Activated T-helper 9 cell treated with anti-CD3 and anti-CD28 coated beads, Interleukin-2, amount 50 U/mL, for 16 hours (primary cell): ENCODE measurements at regions not wholly inside any gene's neighbourhood (a gene's known extent, or its start where the extent isn't known, plus 50 kb on each side); places are given as distances from the start of the nearest gene placed in this dataset.

Source experiments
- DNase-seq: peaks from one replicate; pipeline ENCODE4 v3.0.0-alpha.2; 2020; ENCODE audit warnings: low read depth

GRCh38 chr2:196249171-196249570 lies 77.8 kb upstream of the STK17B start:
- no peak for DNase-seq

GRCh38 chr2:196249860-196250259 lies 78.5 kb upstream of the STK17B start:
- no peak for DNase-seq

- DNase-seq = no peak
These were observed 79.8 kb upstream of the STK17B start for GRCh38 chr2:196251132-196251531.

GRCh38 chr2:196252408-196253115 lies 81.2 kb upstream of the STK17B start:
- no peak for DNase-seq

- DNase-seq = no peak
These were observed 81.7 kb upstream of the STK17B start for GRCh38 chr2:196253116-196253480.

GRCh38 chr2:196256585-196256984 lies 85.2 kb upstream of the STK17B start:
- no peak for DNase-seq

GRCh38 chr2:196257086-196257485 lies 85.7 kb upstream of the STK17B start:
- no peak for DNase-seq

- no peak for DNase-seq
These were observed 87.0 kb upstream of the STK17B start for GRCh38 chr2:196258407-196258806.

GRCh38 chr2:196259507-196260481 lies 88.4 kb upstream of the STK17B start:
- no peak for DNase-seq

- no peak for DNase-seq
These were observed 89.2 kb upstream of the STK17B start for GRCh38 chr2:196260546-196260945.

GRCh38 chr2:196262606-196263005 lies 91.2 kb upstream of the STK17B start:
- DNase-seq = no peak

- no peak for DNase-seq
These were observed 91.9 kb upstream of the STK17B start for GRCh38 chr2:196263181-196263747.

GRCh38 chr2:196266351-196266750 lies 95.0 kb upstream of the STK17B start:
- DNase-seq = no peak

- no peak for DNase-seq
These were observed 95.5 kb upstream of the STK17B start for GRCh38 chr2:196266855-196267254.

GRCh38 chr2:196268025-196268424 lies 96.6 kb upstream of the STK17B start:
- DNase-seq = no peak

- DNase-seq = no peak
These were observed 97.4 kb upstream of the STK17B start for GRCh38 chr2:196268538-196269338.

GRCh38 chr2:196271795-196272194 lies 100.4 kb upstream of the STK17B start:
- DNase-seq = no peak

GRCh38 chr2:196274387-196274809 lies 103.0 kb upstream of the STK17B start:
- DNase-seq = no peak

- DNase-seq = no peak
These were observed 104.4 kb upstream of the STK17B start for GRCh38 chr2:196275646-196276352.

GRCh38 chr2:196276421-196276820 lies 105.0 kb upstream of the STK17B start:
- DNase-seq = no peak

- no peak for DNase-seq
These were observed 105.6 kb upstream of the STK17B start for GRCh38 chr2:196277002-196277401.
